GM12878 (cell line): ENCODE measurements at regions not wholly inside any gene's neighbourhood (a gene's known extent, or its start where the extent isn't known, plus 50 kb on each side); places are given as distances from the start of the nearest gene placed in this dataset.

ENCODE experiments used
- CREM ChIP-seq: IDR thresholded peaks from 2 replicates; pipeline ENCODE4 v1.6.1; 2014; ENCODE audit warnings: antibody characterized with exemption, low read depth
- JUND ChIP-seq: IDR thresholded peaks from 2 replicates; pipeline ENCODE4 v1.6.1; 2012; ENCODE audit warnings: low read depth, mild to moderate bottlenecking, low read length, improper control_type of control experiment, moderate library complexity
- KLF5 ChIP-seq: fragments of 450-650 bp; IDR thresholded peaks from 2 replicates; pipeline ENCODE4 v1.6.1; 2014; ENCODE audit warnings: mild to moderate bottlenecking; ENCODE audit not compliant: partially characterized antibody
- NR2C2 ChIP-seq: IDR thresholded peaks from 2 replicates; pipeline ENCODE4 v1.6.1; 2011; ENCODE audit warnings: borderline replicate concordance, low read depth; ENCODE audit not compliant: control insufficient read depth, insufficient read length
- RAD21 ChIP-seq: IDR thresholded peaks from 2 replicates; pipeline ENCODE4 v1.6.1; 2011; ENCODE audit warnings: mild to moderate bottlenecking, low read depth, low read length, moderate library complexity; ENCODE audit not compliant: insufficient read depth
- RCOR1 ChIP-seq: conservative IDR thresholded peaks from 2 replicates; pipeline ENCODE4 v1.6.1; 2012; ENCODE audit warnings: low read depth, low read length, improper control_type of control experiment
- SIN3A ChIP-seq: IDR thresholded peaks from 2 replicates; pipeline ENCODE4 v1.6.1; 2012; ENCODE audit warnings: low read depth, low read length, improper control_type of control experiment
- SMARCA5 ChIP-seq: fragments of 450-650 bp; IDR thresholded peaks from 2 replicates; pipeline ENCODE4 v1.6.1; 2017; ENCODE audit warnings: mild to moderate bottlenecking
- SMC3 ChIP-seq: IDR thresholded peaks from 2 replicates; pipeline ENCODE4 v1.6.1; 2011; ENCODE audit warnings: low read length, improper control_type of control experiment, borderline replicate concordance
- YBX1 ChIP-seq: fragments of 450-650 bp; IDR thresholded peaks from 2 replicates; pipeline ENCODE4 v1.6.1; 2016; ENCODE audit warnings: antibody characterized with exemption
- ZNF622 ChIP-seq: fragments of 450-650 bp; IDR thresholded peaks from 2 replicates; pipeline ENCODE4 v1.6.1; 2017; ENCODE audit warnings: mild to moderate bottlenecking, inconsistent platforms
- TF ChIP-seq, protein P1 (sequence below): fragments of 150-350 bp; IDR thresholded peaks from 2 replicates; pipeline ENCODE4 v1.6.1; 2016; ENCODE audit warnings: low read depth, low read length
- TF ChIP-seq, protein P2 (sequence below): IDR thresholded peaks from 2 replicates; pipeline ENCODE4 v1.6.1; 2012; ENCODE audit warnings: low read depth, low read length, improper control_type of control experiment
- TF ChIP-seq, protein P3 (sequence below): fragments of 450-650 bp; IDR thresholded peaks from 2 replicates; pipeline ENCODE4 v1.6.1; 2017; ENCODE audit warnings: mild to moderate bottlenecking, moderate library complexity
- TF ChIP-seq, protein P4 (sequence below): fragments of 450-650 bp; IDR thresholded peaks from 2 replicates; pipeline ENCODE4 v1.6.1; 2018; ENCODE audit warnings: mild to moderate bottlenecking, low read depth, moderate library complexity; ENCODE audit not compliant: partially characterized antibody
- TF ChIP-seq, protein P5 (sequence below): fragments of 450-650 bp; IDR thresholded peaks from 2 replicates; pipeline ENCODE4 v1.6.1; 2017; ENCODE audit warnings: antibody characterized with exemption, mild to moderate bottlenecking, moderate library complexity

DNA sequence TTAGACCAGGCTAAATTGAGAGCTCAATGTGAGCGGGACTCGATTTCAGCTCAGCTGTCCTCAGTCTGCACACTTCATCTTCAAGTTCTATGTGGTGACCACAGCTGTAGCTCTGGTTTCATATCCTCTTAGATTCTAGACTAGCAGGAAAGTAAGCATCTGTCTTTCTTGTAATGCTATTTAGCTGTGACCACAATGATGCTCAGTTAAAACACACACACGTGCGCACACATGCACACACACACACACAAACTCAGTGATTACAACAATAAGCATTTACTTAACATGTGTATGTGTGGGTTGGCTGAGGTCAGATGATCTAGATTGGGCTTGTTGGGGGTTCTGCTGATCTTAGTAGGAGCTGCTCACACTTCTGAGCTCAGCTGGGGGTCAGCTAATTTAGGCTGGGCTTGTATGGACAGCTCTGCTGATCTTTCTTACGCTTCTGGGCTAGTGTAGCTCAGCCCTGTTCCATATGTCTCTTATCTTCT is 82.5 kb downstream of the ZNF365 start (continued):
- TF ChIP-seq, protein P1, sequence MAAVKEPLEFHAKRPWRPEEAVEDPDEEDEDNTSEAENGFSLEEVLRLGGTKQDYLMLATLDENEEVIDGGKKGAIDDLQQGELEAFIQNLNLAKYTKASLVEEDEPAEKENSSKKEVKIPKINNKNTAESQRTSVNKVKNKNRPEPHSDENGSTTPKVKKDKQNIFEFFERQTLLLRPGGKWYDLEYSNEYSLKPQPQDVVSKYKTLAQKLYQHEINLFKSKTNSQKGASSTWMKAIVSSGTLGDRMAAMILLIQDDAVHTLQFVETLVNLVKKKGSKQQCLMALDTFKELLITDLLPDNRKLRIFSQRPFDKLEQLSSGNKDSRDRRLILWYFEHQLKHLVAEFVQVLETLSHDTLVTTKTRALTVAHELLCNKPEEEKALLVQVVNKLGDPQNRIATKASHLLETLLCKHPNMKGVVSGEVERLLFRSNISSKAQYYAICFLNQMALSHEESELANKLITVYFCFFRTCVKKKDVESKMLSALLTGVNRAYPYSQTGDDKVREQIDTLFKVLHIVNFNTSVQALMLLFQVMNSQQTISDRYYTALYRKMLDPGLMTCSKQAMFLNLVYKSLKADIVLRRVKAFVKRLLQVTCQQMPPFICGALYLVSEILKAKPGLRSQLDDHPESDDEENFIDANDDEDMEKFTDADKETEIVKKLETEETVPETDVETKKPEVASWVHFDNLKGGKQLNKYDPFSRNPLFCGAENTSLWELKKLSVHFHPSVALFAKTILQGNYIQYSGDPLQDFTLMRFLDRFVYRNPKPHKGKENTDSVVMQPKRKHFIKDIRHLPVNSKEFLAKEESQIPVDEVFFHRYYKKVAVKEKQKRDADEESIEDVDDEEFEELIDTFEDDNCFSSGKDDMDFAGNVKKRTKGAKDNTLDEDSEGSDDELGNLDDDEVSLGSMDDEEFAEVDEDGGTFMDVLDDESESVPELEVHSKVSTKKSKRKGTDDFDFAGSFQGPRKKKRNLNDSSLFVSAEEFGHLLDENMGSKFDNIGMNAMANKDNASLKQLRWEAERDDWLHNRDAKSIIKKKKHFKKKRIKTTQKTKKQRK = no peak
- no peak for TF ChIP-seq KLF5
- TF ChIP-seq SIN3A = peak; percentile 28; the same call in 1 of the 2 replicates
- no peak for TF ChIP-seq ZNF622
- no peak for TF ChIP-seq SMC3
- TF ChIP-seq SMARCA5 = no peak
- peak; percentile 90 for TF ChIP-seq CREM
- TF ChIP-seq NR2C2 = no peak
- no peak for TF ChIP-seq RAD21
- TF ChIP-seq, protein P2, sequence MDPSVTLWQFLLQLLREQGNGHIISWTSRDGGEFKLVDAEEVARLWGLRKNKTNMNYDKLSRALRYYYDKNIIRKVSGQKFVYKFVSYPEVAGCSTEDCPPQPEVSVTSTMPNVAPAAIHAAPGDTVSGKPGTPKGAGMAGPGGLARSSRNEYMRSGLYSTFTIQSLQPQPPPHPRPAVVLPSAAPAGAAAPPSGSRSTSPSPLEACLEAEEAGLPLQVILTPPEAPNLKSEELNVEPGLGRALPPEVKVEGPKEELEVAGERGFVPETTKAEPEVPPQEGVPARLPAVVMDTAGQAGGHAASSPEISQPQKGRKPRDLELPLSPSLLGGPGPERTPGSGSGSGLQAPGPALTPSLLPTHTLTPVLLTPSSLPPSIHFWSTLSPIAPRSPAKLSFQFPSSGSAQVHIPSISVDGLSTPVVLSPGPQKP = no peak
- TF ChIP-seq, protein P3, sequence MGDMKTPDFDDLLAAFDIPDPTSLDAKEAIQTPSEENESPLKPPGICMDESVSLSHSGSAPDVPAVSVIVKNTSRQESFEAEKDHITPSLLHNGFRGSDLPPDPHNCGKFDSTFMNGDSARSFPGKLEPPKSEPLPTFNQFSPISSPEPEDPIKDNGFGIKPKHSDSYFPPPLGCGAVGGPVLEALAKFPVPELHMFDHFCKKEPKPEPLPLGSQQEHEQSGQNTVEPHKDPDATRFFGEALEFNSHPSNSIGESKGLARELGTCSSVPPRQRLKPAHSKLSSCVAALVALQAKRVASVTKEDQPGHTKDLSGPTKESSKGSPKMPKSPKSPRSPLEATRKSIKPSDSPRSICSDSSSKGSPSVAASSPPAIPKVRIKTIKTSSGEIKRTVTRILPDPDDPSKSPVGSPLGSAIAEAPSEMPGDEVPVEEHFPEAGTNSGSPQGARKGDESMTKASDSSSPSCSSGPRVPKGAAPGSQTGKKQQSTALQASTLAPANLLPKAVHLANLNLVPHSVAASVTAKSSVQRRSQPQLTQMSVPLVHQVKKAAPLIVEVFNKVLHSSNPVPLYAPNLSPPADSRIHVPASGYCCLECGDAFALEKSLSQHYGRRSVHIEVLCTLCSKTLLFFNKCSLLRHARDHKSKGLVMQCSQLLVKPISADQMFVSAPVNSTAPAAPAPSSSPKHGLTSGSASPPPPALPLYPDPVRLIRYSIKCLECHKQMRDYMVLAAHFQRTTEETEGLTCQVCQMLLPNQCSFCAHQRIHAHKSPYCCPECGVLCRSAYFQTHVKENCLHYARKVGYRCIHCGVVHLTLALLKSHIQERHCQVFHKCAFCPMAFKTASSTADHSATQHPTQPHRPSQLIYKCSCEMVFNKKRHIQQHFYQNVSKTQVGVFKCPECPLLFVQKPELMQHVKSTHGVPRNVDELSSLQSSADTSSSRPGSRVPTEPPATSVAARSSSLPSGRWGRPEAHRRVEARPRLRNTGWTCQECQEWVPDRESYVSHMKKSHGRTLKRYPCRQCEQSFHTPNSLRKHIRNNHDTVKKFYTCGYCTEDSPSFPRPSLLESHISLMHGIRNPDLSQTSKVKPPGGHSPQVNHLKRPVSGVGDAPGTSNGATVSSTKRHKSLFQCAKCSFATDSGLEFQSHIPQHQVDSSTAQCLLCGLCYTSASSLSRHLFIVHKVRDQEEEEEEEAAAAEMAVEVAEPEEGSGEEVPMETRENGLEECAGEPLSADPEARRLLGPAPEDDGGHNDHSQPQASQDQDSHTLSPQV = no peak
- TF ChIP-seq RCOR1 = peak; percentile 84; the same call in 1 of the 2 replicates
- no peak for TF ChIP-seq YBX1
- no peak for TF ChIP-seq JUND
- TF ChIP-seq, protein P4, sequence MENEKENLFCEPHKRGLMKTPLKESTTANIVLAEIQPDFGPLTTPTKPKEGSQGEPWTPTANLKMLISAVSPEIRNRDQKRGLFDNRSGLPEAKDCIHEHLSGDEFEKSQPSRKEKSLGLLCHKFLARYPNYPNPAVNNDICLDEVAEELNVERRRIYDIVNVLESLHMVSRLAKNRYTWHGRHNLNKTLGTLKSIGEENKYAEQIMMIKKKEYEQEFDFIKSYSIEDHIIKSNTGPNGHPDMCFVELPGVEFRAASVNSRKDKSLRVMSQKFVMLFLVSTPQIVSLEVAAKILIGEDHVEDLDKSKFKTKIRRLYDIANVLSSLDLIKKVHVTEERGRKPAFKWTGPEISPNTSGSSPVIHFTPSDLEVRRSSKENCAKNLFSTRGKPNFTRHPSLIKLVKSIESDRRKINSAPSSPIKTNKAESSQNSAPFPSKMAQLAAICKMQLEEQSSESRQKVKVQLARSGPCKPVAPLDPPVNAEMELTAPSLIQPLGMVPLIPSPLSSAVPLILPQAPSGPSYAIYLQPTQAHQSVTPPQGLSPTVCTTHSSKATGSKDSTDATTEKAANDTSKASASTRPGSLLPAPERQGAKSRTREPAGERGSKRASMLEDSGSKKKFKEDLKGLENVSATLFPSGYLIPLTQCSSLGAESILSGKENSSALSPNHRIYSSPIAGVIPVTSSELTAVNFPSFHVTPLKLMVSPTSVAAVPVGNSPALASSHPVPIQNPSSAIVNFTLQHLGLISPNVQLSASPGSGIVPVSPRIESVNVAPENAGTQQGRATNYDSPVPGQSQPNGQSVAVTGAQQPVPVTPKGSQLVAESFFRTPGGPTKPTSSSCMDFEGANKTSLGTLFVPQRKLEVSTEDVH = peak; percentile 61
- TF ChIP-seq, protein P5, sequence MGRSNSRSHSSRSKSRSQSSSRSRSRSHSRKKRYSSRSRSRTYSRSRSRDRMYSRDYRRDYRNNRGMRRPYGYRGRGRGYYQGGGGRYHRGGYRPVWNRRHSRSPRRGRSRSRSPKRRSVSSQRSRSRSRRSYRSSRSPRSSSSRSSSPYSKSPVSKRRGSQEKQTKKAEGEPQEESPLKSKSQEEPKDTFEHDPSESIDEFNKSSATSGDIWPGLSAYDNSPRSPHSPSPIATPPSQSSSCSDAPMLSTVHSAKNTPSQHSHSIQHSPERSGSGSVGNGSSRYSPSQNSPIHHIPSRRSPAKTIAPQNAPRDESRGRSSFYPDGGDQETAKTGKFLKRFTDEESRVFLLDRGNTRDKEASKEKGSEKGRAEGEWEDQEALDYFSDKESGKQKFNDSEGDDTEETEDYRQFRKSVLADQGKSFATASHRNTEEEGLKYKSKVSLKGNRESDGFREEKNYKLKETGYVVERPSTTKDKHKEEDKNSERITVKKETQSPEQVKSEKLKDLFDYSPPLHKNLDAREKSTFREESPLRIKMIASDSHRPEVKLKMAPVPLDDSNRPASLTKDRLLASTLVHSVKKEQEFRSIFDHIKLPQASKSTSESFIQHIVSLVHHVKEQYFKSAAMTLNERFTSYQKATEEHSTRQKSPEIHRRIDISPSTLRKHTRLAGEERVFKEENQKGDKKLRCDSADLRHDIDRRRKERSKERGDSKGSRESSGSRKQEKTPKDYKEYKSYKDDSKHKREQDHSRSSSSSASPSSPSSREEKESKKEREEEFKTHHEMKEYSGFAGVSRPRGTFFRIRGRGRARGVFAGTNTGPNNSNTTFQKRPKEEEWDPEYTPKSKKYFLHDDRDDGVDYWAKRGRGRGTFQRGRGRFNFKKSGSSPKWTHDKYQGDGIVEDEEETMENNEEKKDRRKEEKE = no peak
